Left forelimb (tissue), 1 donor: ENCODE measurements at regions not wholly inside any gene's neighbourhood (a gene's known extent, or its start where the extent isn't known, plus 50 kb on each side); places are given as distances from the start of the nearest gene placed in this dataset.
"Not testable (repeated sequence)": the region's sequence is repeated elsewhere in the genome, so short reads cannot be mapped to it uniquely, and the experiment has no call there.

Experiments
- DNase-seq: peaks from one replicate; pipeline ENCODE4 v3.0.0-alpha.2; 2018; ENCODE audit warnings: low spot score

DNA sequence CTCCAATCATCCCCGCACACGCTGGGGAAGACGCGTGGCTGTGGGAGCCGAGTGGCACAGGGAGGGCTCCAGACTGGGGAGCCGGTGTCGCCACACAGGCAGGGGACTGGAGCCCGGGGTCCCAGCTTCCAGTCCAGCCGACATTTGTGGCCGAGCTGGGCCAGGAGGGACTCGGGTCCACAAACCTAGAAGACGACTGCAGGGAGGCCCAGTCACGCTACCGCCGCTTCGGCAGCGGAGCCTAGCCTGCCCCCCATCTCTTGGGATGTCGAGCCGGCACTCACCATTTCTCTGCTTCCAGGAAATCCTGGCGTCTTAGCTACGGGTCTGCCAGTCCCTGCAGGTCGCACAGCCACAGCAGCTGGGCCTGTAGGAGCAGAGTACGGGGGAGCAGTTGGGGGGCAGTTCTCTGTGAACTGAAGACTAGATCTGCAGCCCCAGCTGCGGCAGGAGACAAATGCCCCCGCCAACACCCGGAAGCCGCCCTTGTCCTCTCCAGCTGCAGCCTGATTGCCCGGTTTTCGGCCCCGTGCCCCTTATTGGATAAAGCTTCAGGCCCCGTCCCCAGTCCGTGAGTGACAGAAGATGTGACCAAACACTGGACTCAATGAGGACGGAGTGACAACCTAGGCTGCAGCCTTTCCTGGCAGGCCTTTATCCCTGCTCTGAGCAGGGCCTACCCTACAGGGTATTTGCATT lies 270.7 kb downstream of the ZNF33B start:
- DNase-seq = peak; percentile 83

DNA sequence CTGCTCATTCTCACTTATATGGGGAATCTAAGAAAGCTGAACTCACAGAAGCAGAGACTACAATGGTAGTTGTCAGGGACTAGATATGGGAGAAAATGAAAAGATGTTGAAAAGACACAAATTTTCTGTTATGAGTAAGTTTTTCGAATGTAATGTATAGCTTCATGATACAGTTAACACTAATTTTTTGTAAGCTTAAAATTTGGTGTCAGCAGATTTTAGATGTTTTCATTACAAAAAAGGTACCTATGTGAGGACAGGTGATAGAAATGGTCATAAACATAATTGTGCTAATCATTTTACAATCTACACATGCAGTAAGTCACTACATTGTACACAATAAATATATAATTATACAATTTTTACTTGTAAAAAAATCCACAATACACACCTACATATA lies 286.6 kb downstream of the ZNF33B start:
- no peak for DNase-seq

DNA sequence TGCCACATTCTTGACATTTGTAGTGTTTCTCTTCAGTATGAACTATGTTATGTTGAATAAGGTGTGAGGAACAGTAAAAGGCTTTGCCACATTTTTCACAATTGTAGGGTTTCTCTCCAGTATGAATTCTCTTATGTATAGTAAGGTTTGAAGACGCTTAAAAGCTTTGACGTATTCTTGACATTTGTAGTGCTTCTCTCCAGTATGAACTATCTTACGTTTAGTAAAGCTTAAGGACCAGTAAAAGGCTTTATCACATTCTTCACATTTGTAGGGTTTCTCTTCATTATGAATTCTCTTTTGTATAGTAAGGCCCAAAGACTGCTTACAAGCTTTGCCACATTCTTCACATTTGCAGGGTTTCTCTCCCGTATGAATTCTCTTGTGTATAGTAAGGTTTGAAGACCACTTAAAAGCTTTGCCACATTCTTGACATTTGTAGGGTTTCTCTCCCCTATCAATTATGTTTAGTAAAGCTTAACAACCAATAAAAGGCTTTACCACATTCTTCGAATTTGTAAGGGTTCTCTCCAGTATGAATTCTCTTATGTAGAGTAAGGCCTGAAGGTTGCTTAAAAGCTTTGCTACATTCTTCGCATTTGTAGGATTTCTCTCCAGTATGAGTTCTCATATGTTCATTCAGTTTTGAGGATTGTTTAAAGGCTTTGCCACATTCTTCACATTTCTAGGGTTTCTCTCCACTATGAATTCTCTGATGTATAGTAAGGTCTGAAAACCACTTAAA lies 301.6 kb downstream of the ZNF33B start:
- DNase-seq = not testable (repeated sequence)

DNA sequence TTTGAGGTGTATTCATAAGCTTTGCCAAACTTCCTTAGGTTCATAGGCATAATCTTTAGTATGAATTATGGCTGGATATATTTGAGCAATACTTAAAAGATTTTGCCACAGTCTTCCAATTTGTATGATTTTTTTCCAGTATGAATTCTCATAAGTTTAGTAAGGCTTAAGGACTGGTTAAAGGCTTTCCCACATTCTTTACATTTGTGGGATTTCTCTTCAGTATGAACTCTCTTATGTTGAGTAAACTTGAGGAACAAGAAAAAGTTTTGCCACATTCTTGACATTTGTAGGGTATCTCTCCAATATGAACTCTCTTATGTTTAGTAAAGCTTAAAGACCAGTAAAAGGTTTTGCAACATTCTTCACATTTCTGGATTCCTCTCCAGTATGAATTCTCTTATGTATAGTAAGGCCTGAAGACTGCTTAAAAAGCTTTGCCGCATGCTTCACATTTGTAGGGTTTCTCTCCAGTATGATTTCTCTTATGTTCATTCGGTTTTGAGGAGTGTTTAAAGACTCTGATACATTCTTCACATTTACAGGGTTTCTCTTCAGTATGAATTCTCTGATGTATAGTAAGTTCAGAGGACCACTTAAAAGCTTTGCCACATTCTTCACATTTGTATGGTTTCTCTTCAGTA lies 302.6 kb downstream of the ZNF33B start:
- DNase-seq = not testable (repeated sequence)

DNA sequence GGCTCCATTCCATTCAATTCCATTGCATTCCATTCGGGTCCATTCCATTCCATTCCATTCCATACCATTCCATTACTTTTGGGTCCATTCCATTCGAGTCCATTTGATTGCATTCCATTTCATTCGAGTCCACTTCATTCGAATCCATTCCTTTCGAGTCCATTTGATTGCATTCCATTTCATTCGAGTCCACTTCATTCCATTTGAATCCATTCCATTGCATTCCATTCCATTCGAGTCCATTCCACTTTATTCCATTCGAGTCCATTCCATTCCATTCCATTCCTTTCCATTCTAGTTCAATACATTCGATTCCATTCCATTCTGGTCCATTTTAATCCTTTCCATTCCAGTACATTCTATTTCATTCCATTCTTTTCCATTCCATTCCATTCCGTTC lies 334.0 kb downstream of the ZNF33B start:
- DNase-seq = no peak

DNA sequence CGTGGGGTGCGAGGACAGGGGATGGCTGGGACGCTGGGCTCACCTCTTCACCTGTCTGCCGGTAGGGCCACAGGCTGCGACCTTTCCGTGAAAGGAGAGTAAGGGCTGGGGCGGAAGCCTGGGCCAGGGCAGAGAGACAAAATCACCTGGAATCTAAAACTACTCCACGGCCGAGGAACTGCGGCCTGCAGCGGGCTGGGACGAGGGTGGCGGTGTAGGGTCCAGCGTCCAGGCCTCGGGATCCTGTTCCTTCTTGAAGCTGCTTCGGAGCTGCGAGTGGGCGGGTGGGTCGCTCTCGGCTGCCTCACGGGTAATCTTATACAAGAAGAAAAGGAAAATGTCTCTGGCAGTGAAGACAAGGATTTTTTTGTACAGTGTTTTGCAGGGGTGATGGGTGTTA lies 356.5 kb downstream of the ZNF33B start:
- not testable (repeated sequence) for DNase-seq

DNA sequence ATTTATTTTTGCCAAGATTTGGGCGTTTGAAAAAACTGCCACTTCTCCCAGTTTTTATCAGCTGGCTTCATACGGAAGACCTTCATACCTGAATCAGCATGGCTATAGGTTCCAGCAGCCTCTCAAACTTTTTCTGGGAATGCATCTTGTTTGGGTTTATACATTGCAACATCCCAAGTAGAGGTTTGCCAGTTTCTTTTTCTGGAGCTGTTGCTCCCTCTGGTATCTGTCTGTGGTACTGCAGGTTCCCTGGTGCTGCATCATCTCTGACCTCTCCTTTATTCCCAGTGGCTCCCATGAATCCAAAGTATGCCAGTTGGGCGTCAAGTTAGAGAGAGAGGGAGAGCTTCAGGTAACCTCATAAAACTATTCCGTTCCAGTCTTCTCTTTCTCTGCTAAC lies 368.6 kb downstream of the ZNF33B start:
- DNase-seq = not testable (repeated sequence)

DNA sequence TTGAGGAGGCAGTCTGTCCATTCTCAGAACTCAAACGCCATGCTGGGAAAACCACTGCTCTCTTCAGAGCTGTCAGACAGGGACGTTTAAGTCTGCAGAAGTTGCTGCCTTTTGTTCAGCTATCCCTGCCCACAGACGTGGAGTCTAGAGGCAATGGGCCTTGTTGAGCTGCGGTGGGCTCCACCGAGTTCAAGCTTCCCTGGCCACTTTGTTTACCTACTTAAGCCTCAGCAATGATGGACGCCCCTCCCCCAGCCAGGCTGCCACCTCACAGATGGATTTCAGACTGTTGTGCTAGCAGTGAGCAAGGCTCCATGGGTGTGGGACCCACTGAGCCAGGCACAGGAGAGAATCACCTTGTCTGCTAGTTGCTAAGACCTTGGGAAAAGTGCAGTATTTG lies 375.1 kb downstream of the ZNF33B start:
- DNase-seq = not testable (repeated sequence)

DNA sequence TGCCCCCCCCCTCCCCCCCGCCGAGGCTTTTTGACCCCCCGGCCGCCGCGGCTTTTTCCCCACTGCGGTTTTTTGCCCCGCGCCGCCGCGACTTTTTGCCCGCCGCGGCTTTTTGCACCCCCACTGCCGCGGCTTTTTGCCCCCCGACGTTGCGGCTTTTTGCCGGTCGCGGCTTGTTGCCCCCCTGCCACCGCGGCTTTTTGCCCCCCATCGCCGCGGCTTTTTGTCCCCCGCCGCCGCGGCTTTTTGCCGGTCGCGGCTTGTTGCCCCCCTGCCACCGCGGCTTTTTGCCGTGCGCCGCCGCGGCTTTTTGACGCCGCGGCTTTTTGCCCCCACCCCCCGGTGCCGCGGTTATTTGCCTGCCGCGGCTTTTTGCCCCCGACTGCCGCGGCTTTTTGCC lies 395.4 kb downstream of the ZNF33B start:
- DNase-seq = not testable (repeated sequence)

DNA sequence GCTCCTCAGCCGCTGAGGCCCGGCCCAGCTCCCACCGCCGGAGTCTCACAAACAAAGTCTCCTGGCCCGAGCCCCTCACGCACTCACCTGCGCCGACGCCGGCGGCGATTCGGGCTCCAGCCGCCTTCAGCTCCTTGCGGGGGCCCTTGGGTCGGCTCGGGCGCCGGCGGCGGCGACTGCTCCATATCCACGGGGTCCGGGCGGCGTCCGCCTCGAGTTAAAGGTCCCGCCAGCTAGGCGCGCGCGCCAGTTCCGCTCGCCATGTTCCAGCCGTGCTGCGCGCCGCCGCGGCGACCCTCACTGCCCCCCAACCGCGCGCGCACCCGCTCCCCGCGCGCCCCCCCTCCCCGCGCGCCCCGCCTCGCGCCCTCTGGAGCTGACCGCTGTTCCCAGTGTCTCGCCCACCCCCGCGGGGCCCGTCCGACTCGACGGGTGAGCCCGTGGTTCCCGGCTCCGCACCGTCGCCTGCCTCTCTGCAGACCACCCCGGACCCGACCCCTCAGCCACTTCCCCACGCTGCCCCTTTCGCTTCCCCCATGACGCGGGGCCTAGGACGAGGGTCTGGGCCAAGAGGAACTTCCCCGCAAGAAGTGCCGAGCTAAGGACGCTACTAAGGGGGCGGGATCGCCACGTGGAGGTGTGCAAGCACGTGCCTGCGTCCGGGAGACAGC lies 396.1 kb downstream of the ZNF33B start:
- no peak for DNase-seq

DNA sequence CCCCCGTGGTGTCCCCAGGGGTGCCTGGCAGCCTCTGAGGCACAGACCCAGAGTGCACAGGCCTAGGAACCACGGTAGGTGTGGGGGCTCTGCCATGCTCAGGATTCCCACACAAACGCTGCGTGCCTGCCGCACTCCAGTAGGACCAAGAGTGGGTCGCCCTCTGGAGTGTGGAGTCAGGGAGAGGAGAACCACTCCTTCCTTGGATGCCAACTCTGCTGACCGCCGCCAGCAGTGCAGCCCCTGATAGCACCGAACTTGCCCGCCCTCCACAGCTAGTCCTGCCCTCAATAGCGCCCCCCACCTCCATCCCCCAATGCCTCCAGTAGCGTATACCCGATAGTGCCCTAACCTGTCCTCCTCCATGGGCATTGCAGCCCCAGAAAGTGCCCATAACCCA lies 402.0 kb downstream of the ZNF33B start:
- DNase-seq = not testable (repeated sequence)

DNA sequence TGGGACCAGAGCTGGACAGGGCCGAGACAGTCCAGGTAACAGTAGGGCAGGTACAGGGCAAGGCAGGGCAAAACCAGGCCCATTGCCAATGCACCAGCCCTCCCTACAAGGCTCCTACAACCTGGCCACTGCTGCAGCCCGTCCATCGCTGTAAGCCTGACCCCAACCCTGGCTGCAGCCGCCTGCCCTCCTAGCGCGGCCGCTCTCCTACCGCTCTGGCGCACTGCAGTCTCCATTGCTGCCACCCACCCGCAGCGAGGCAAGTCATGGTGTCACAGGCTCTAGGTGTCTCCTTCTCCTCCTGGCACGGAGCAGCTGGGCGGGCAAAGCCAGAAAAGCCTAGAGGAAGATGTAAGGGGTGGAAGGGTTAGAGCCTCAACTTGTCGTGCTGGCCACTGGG lies 402.6 kb downstream of the ZNF33B start:
- not testable (repeated sequence) for DNase-seq

DNA sequence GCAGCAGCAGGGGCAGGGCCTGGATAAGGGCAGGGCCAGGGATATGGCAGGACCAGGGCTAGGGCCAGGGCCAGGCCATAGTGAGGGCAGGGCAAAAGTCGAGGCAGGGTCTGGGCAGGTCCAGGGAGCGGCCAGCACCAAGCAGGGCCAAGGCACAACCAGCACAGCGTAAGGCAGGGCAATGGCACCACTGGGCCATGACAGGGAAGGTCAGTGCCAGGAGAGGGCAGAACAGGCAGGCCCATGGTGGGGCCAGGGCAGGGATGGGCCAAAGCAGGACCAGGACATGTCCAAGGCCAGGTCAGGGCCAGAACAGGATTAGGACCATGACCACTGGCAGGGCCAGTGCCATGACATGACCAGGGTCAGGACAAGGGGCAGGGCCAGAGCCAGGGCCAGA lies 403.1 kb downstream of the ZNF33B start:
- not testable (repeated sequence) for DNase-seq

DNA sequence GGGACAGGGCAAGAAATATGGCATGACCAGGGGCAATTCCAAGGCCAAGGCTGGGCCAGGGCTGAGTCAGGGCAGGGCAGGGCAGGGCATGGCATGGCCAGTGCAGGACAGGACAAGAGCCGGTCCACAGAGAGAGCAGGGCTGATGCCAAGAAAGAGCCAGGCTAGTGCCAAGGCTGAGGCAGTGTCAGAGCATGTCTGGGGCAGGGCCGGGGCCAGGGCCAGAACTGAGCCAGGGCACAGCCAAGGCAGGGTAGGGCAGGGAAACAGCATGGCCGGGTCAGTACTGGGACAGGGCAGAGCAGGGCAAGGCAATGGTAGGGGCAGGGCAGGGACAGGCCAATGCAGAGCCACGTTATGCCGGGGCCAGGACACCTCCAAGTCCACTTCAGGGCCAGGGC lies 403.9 kb downstream of the ZNF33B start:
- not testable (repeated sequence) for DNase-seq

DNA sequence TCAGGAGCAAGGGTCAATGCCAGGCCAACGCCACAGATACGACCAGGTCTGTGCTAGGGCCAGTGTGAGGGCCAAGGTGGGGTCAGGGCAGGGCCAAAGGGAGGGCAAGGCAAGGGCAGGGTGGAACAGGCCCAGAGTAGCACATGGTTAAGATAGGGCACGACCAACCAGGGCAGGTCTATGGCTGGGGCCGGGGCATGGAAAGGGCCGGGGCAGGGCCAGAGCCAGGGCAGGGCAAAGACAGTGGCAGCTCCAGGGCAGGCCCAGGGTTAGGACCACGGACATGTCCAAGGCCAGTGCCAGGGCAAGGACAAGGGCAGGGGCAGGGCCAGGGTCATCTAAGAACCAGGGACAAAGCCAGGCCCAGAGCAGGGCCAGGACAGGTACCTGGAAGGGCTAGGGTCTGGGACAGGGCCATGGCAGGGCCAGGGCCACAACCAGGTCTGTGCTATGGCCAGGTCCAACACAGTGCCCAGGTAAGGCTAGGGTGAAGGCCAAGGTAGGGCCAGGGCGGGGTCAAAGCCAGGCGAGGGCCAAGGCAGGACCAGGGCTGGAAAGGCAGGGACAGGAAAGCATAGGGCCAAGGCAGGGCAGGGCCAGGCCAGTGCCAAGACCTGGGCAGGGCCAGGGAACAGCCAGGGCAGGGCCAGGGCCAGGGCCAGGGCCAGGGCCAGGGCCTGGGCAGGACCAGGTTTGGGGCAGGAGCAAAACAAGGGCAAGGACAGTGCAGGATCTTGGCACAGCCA lies 404.7 kb downstream of the ZNF33B start:
- not testable (repeated sequence) for DNase-seq

DNA sequence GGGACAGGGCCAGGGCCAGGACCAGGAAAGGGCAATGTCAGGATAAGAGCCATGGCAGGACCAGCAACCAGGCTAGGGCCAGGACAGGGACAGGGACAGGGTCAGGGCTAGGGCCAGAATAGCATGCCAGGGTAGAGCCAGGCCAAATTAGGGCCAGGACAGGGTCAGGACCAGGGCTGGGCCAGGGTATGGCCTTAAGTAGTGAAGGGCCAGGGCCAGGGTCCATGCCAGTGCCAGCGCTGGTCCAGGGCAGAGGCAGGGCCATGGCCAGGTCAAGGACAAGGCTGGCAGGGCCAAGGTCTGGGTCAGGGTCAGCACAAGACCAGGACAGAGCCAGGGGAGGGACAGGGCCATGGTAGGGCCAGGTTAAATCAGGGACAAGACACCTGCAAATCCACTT lies 405.4 kb downstream of the ZNF33B start:
- DNase-seq = not testable (repeated sequence)

DNA sequence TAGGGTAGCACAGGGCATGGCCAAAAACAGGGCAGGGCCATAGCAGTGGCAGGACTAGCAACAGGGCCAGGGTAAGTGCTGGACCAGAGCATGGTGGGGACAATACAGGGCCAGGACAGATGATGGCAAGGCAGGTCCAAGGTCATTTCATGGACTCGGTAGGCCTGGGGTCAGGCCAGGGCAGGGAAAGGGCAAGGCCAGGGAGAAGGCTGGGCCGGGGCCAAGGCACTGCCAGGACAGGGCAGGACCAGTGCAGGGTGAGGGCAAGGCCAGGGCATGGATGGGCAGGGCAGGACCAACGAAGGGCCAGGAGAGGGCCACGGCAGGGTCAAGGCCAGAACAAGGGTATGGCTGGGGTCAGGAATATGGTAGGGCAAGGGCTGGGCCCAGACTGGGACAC lies 407.6 kb downstream of the ZNF33B start:
- not testable (repeated sequence) for DNase-seq

DNA sequence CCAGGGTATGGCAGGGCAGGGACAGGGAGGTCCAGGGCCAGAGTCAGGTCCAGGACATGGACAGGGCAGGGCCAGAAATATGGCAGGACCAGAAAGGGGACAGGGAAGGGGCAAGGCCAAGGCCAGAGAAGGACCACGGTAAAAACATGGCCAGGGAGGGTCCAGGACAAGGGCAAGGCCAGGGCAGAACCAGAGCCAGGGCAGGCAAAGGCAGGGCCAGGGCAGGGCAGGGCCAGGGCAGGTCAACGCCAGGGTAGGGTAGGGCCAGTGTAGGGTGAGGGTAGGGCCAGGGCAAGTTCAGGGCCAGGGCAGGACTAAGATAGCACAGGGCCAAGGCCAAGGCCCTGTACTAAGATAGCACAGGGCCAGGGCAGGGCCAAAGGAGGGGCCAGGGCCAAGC lies 408.3 kb downstream of the ZNF33B start:
- DNase-seq = not testable (repeated sequence)

DNA sequence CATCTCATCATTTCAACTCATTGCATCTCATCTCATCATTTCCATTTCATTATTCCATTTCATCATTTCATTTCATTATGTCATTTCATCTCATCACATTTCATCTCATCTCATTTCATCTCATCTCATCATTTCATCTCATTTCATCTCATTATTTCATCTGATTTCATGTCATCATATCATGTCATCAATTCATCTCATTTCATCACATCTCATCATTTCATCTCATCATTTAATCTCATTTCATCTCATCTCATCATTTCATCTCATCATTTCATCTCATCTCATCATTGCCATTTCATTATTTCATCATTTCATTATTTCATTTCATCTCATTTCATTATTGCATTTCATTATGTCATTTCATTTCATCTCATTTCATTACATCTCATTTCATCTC lies 410.5 kb downstream of the ZNF33B start:
- not testable (repeated sequence) for DNase-seq

DNA sequence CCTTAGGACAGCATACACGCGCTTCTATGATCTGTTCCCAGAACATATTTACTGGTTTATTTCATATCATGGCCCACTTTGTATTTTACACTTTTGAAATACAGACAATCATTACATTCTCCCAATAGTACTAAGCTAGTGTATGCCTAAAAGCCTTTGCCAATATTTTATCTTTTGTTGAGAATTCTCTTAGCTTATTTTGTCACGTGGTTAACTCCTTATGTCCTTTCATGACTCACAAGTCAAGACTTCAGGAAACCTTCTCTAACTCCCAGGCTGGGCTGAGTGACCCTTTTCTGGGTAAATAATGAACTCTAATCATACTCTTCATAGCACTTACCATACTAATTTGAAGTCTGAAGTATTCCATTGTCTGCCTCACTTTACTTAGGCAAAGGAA lies 444.8 kb downstream of the ZNF33B start:
- DNase-seq = not testable (repeated sequence)

DNA sequence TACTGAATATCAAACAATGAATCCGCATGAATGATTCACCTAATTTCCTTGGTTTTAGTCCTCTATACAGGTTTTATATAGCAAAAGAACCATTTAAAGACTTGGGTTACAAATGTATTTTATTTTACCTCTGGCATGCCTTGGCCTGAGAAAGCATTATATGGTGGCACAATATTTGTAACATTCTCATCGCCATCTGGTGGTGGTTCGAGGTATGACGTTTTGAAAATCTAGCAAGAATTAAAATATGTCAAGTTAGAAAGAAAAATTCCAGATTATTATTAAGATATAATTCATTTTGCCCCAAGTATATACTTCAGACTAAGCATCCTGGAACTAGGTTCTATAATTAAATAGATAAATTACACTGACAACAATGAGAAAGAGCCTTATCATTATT lies 445.9 kb downstream of the ZNF33B start:
- not testable (repeated sequence) for DNase-seq
